ENCODE measurements at regions not wholly inside any gene's neighbourhood (a gene's known extent, or its start where the extent isn't known, plus 50 kb on each side); places are given as distances from the start of the nearest gene placed in this dataset.
"Not testable (repeated sequence)": the region's sequence is repeated elsewhere in the genome, so short reads cannot be mapped to it uniquely, and the experiment has no call there.

DNA sequence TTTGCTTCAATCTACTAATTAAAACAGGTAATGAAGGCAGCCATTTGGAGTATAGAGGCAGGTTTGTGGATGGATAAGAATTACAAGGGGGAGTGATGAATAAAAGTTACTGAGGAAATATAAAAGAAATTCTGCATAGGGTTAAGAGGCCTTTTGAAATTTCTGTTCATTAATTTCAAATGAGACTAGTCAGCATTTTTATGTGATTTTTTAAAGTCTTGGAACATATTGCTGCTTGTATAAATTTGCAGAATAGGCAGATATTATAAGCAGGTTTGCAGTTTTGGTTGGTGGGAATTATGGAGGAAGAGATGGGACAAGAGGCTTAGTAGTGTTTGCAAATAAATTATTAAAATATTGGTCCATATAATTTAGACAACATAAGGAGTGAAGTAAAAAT lies 750.4 kb upstream of the AGA start:
- no peak for DNase-seq

DNA sequence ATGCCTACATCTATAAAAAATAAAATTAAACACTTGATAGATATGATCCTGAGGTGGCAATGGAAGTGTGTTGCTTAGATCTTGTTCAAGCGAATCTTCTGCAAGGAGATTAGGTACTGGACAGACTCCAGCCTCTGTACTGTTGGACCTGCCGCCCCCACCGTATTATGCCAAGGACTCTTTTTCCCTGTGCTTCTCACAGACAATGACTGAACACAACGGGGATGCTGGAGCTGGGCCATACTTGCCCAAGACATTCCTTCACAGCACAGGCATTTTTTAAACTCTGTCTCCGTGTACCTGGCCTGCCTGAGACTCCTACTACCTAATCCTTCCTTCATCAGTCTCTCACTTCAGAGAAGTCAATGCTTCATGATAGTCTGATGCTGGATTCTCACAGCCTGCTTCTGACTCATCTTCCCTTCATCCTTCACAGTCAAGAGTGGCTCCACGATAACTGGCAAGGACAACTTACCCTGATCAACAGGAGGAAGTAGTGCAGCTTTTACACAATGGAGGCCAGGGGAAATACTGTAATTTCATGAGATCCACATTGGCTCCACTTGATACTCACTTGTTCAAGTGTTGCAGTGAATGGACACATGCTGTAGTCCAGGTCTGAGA lies 754.6 kb upstream of the AGA start:
- no peak for DNase-seq

DNA sequence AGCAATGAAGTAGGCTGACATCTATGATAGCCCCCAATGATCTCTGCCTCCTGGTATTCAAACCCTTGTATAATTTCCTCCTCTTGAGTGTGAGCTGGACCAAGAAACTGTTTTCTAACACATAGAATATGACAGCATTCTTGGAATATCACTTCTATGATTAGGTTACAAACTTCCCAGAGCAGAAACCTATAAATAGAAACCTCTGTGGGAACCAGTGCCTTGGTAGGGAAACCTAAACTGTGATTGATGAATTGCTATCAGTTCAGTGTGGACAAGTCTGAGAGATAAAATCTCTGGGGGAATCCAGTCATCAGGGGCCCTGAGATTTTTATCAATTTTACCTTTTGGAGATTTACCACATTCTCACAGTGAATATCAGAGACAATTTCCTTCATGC lies 756.5 kb upstream of the AGA start:
- DNase-seq: no peak

DNA sequence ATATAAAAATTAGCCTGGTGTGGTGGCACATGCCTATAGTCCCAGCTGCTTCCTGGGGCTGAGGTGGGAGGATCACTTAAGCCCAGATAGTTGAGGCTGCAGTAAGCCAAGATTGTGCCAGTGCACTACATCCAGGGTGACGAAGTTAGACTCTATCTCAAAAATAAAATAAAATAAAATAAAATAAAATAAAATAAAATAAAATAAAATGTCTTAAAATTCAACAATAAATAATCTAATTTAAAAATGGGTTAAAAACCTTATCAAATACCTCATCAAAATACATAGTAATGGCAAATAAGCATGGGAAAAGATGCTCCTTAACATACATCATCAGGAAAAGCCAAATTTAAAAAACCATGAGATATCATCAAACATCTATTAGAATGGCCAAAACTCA lies 760.2 kb upstream of the AGA start:
- DNase-seq: no peak

DNA sequence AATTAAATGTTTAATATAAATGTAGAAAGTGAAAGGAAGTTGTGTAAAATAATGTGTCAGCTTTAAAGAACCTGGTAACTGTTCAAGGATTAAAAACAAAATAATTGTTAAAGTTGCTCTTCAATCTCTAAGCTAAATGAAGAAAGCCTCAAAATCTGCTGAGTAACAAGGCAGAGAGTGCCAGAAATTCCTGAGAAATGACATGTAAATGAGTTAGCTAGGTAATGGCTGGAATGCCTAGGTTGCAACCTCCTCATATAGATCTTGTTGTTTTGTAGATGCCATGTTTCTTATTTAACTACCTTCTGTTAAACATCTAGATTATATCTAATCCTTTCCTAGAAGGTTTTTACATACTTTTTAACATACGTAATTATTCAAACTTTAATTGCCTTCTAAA lies 763.6 kb upstream of the AGA start:
- no peak for DNase-seq

DNA sequence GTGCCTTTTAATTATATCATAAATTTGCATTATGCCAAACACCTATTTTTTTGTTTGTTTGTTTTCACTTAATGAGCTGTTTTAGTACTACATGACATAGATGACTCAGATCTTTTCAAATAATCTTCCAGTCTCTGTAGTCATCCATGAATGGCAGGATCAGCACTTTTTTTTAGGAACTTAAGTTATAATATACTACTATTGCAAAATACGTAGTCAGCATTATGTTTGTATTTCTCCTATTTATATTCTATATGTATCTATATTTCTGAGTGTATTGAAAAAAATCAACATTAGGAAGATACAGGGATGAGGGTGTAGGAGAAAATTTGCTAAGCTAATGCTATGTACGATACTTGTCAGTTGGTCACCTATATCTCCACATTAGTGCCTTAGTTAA lies 773.1 kb upstream of the AGA start:
- DNase-seq: no peak

DNA sequence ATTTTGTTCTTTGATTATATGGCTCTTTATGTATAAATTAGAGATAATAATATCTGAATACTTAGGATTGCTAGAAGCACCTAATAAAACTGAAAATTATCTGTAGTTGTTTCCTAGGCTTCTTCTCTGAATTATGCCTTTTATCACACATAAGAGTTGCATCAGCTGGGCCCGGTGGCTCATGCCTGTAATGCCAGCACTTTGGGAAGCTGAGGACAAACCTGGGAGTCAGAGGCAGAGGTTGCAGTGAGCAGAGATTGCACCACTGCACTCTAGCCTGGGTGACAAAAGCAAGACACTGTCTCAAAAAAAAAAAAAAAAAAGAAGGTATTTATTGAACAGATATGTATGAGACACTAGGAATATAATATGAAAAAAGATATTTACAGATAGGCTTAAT lies 773.5 kb upstream of the AGA start:
- DNase-seq: no peak

DNA sequence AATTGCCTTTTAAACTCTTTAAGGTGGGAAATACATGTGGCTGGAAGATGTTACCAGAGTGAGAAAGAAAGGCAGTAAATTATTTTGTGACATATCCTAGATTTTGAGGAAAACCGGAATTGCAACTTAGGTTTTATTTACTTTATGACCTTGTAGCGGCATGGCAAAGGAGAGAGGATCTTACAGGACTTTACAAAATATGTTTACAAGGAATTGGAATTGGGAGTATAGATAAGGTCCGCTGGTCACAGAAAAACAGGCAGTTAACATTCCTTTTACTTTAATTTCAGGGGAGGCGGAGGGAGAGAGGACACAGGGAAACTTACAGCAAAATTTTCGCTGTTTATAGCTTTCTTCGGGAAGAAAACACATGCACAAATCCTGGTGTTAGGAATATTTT lies 784.2 kb upstream of the AGA start:
- not testable (repeated sequence) for DNase-seq

DNA sequence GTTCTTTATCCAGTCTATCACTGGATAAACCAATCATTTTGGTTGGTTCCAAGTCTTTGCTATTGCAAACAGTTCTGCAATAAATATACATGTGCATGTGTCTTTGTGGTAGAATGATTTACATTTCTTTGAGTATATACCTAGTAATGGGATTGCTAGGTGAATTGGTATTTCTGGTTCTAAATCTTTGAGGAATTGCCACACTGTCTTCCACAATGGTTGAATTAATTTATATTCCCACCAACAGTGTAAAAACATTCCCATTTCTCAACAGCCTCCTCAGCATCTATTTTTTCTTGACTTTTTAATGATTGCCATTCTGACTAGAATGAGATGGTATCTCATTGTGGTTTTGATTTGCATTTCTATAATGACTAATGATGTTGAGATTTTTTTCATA lies 791.7 kb upstream of the AGA start:
- no peak for DNase-seq

DNA sequence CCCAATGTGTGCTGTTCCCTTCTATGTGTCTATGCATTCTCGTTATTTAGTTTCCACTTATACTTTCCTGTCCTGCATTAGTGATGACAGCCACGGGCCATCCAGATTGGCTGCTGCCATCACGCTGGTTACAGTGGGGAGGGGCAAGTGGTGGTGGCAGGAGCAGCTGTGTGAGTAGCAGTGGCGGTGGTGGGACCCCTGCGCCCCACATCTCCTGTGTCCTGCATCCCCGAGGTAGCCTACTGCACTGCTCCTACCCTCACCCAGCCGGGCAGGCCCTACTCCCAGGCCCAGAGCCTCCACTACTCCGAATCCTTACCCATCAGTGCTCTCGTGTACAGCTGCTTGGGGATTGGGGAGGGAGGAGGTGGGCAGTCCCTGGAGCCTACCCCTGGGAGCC lies 798.7 kb upstream of the AGA start:
- DNase-seq: no peak

DNA sequence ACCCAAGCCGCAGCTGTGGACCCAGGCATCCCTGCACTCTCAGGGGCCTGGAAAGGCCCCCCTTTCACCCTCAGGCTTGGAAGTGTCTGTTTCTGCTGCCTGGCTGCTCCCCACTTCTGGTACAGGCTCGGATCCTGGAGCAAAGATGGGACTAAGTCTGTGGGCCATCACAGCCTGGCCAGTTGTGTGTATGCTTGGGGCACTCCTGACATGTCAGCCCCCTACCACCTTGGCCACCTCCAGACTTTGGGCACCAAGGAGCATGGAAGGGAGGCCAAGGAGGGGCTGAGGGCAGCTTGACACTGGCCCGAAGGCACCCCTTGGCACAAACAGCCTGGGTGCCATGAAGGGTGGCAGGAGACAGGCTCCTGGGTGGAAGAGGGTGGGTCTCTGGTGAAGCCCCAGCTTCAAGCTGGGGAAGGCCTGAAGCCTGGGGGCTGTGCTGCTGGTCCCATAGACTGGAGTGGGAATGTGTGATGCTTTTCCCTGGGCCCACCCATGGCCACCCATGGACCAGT lies 799.4 kb upstream of the AGA start:
- no peak for DNase-seq

DNA sequence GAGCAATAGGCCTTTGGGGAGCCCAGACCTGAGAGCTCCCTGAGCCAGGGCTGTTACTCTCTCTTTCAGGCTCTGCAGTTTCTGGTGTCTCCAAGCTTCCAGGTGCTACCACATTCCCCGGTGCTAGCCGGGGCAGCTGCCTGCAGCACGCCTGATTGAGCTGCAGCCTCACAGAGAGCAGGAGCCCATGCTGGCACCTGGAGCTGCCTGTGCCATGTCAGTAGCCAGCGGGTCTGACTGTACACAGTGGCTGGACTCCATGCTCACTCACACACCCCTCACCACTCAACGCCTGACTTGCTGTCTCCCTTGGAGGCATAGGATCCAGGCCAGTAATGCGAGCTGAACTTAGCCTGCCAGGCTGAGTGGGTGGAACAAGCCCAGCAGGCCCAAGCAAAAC lies 800.4 kb upstream of the AGA start:
- DNase-seq: no peak

DNA sequence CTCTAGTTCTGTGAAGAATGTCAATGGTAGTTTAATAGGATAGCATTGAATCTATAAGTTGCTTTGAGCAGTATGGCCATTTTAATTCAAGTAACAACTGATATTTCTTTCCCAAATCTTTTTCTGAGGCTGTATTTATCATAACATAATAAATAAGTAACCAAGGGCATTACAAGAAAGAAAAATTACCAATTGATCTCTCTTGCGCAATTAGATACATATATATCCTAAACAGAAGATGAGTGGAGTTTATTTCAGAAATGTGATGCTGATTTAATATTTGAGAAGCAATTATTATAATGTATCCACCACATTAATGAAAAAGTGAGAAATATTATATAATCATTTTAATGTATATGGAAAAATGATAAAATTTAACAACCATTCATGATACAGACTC lies 802.5 kb upstream of the AGA start:
- DNase-seq: no peak

DNA sequence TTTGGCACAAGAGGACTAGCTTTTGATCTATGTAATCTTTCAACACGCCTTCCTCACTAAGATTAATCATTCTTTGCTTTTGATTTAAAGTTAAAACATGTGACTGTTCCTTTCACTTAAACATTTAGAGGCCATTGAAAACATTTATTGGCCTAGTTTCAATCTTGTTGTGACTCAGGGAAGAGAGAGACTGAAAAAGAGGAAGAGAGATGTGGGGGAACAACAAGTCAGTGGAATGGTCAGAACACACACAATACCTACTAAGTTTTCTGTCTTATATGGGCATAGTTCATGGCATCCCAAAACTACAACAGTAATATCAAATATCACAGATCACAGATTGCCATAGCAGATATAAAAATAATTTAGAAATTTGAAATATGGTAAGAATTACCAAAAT lies 812.9 kb upstream of the AGA start:
- DNase-seq: no peak

DNA sequence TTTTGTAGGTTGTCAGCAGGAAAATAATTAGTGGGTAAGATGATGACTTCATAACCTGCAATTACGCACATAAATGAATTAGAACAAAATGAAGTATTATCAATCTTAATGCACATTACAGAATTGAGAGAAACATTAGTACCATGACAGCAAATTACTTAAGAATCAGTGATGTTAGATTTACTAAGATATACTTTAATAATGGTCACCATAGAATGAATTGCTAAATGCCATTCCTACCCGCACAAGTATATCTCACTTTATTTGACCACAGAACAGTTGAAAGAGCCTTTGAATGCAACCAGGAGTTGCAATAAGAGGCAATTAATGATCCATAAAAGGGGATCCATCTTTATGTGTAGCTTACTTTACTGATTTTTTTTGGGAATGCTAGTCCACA lies 816.4 kb upstream of the AGA start:
- no peak for DNase-seq

DNA sequence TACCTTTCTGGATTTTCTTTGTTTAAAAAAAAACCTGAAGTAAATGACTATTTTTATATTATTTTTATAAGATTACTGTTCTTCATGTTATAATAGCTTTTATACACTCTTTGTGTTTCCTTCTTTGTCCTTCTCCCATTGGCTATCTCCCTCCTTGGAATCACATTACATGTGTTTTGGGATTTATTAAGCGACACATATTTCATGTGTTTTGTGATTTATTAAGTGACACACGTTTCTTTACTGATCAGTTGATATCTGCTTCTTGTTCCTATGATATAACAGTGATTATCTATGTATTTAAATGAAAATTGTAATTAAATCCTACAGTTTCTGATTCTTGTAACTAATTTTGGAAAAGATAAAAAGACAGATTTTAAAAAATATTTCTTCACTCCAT lies 817.3 kb upstream of the AGA start:
- DNase-seq: no peak

DNA sequence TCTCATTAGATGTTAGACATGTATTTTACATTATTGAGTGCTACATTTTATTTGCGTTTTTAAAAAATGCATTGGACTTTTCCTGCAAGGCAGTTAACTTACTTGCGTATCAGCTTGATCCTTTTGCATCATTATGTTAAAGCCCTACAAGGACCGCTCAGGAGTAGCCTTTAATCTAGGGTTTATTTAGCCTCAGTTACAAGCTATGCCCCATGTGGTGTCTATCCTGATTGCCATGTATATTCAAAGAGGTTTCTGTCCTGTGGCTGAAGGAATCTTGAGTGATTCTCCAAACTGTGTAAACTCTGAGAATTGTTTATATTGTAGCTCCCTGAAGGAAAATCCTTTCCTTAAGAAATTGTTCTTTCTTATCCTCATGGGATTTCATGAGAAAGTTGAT lies 821.8 kb upstream of the AGA start:
- no peak for DNase-seq

DNA sequence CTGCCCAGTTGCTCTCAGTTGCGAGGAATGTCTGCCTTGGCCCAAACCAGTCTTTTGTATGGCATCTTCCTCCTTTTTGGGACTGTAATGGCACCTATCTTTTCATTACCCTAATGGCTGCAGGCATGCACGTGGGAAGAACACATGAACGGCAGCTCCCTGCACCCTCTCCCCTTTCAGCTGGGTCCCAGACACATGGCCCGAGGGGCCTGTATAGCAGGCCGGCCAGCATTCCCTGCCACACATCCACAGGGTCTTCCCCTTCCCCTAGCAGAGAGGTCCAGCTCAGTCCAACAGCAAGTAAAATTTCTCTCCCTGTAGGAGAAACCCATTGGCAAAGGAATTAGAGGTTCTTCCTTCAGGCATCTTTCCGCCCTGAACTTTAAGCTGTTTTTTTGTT lies 829.1 kb upstream of the AGA start:
- DNase-seq: no peak

DNA sequence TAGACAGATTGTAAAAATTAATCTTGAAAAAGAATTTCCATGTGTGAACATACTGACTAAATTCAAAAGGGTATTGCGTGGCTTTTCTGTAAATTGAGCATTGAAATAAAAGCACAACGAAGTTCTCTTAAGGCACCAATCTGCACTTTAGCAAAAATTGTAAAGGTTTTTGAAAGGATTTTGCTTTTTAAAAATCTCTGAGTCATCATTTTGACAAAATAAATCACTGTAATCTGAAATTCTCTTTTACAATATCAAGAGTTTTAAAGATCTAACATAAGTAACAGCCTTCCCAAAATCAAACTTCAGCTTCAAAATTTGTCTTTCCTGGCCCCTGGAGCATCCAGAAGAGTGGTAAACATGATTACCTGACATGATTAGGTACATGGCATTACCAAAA lies 830.9 kb upstream of the AGA start:
- DNase-seq: no peak

DNA sequence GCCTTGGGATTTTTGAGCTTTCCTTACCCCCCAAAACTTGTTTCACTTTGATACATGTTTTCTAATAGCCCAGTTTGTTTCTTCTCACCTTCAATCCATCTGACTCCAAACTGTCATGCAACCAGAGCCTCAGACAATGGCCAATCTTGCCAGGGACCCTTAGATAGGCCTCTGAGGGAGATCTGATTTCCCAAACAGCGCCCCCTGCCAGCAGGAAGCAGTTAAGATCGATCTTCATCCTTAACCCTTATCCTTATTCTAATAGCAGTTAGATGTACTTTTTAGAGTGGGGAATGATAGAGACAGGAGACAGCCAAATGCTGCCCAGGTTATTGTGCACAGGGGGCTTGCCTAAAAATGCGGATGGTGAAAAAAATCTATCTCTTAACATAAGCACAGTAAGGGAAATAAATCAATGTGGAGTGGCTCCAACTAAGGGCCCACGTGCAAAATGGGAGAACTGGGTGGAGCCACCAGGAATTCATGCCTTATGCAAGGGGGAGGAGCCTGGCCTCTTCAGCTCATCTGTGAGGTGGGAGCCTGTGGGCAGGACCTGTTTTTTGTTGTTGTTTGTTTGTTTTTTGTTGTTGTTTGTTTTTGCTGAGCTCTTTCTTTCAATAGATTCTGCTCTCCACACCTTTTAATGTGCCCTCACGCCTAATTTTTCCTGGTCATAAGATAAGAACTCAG lies 833.6 kb upstream of the AGA start:
- DNase-seq: no peak

DNA sequence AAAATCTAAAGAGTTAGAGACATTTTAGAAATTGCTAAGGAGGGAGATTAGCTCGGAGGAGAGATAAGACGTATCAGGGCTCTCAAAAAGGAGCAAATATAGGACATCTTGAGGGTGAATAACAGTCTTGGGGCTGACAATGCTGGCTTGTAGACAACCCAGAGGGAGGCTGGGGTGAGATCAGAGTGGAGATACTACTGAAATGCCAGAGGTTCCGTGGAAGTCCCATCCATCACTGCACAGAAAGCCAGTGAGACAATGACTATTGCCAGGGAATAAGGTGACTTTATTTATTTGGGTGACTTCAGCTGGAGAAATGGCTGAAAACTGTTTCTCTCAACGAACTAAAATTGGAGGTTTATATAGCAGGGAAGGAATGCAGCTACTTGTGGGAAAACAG lies 838.1 kb upstream of the AGA start:
- no peak for DNase-seq

DNA sequence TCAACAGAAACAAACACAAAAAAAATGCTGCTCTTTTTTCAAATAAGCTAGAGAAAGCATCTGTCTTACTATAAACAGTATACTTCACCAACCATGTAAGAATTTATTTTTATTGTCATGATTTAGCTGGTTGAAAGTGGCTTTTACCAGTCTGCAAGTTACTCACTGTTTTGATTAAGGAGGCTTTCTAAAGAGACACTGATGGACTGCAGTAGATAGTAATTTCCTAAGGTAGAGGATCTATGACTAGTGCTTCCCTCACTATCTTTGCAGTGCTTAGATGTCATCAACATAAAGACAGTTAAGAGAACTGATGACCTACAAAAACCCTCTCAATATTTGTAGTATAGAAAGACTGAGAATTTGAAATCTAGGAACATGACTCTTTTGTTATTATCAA lies 846.2 kb upstream of the AGA start:
- DNase-seq: no peak

DNA sequence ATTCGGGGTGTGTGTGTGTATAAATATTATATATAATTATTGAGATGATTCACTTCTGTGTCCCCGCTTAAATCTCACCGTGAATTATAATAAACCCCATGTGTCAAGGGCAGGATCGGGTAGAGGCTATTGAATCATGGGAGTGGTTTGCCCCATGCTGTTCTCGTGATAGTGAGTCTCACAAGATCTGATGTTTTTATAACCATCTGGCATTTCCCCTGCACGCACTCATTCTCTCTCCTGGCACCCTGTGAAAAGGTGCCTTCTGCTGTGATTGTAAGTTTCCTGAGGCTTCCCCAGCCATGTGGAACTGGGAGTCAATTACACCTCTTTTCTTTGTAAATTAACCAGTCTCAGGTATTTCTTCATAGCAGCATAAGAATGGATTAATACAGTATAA lies 851.4 kb upstream of the AGA start:
- no peak for DNase-seq

DNA sequence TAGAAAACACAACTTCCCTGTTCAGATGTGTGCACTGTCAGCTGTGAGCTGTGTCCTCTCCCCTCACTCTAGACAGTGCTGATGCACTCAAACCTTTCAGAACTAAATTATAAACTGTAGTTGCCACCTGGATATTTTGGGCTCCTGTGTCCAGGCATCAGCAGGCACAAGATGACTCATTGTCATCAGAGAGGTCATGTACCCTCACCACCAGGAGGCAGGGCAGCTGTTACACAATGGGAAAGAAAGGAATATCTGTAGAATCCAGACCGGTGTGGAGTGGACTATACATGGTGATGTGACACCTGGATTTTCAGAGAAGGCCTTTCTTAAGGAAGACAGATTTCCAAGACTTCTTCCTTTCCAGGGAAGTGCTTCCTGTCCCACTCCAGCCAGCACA lies 854.4 kb upstream of the AGA start:
- no peak for DNase-seq

DNA sequence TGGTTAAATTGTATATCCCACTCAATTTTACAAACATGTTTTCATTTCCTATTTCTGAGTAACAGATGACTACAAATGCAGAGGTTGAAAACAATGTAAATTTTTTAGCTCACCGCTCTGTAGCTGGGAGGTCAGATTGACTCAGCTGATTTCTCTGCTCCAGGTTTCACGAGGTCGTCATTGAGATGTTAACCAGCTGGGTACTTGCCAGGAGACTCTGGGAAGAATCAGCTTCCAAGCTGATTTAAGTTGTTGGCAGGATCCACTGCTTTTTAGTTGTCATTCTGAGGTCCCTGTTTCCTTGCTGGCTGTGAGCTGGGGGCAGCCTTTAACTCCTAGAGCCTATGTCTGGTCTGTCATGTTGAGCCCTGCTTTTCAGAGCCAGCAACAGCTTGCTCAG lies 864.3 kb upstream of the AGA start:
- no peak for DNase-seq
